ENCODE measurements at regions not wholly inside any gene's neighbourhood (a gene's known extent, or its start where the extent isn't known, plus 50 kb on each side); places are given as distances from the start of the nearest gene placed in this dataset.

DNA sequence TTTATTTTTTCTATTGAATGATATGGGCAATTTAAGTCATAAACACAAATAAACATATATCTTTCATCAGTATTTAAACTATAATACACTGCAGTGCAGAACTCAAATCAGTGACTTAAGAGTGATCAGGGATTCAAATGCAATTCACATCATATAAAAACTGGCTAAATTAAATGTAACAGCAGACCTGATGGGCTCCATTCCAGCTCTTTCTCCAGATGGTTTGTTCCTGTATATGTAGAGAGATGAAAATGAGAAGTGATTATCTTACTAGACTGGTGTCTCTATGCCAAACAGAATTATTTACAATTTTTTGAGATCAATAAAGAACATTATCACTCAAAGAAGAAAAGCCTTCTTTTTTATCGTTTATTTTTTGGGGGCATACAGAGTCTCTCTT is 568.8 kb upstream of the ADARB2 start:
- TF ChIP-seq, protein P1, sequence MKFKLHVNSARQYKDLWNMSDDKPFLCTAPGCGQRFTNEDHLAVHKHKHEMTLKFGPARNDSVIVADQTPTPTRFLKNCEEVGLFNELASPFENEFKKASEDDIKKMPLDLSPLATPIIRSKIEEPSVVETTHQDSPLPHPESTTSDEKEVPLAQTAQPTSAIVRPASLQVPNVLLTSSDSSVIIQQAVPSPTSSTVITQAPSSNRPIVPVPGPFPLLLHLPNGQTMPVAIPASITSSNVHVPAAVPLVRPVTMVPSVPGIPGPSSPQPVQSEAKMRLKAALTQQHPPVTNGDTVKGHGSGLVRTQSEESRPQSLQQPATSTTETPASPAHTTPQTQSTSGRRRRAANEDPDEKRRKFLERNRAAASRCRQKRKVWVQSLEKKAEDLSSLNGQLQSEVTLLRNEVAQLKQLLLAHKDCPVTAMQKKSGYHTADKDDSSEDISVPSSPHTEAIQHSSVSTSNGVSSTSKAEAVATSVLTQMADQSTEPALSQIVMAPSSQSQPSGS (tag by site-specific recombination; IDR thresholded peaks at IDR 0.05; ENCODE audit: low read depth), result no peak
- TF ChIP-seq MEIS1 (CRISPR knock-in tag; IDR thresholded peaks at IDR 0.05; ENCODE audit: borderline replicate concordance), result no peak
